Activated CD4-positive, alpha-beta memory T cell treated with anti-CD3 and anti-CD28 coated beads, Interleukin-2, amount 10 ng/mL, durations not matched to agents 7 days and 5 days (primary cell): ENCODE measurements at regions not wholly inside any gene's neighbourhood (a gene's known extent, or its start where the extent isn't known, plus 50 kb on each side); places are given as distances from the start of the nearest gene placed in this dataset.

ENCODE experiments used
- CTCF ChIA-PET: fragments of 350-600 bp; sonication (Branson Sonifier 250); formaldehyde crosslinking; loops from one replicate; lab custom pipeline; 2021; ENCODE audit warnings: antibody characterized with exemption, inconsistent platforms; lab: Charles Lee
- POLR2A ChIA-PET: fragments of 350-600 bp; sonication (Branson Sonifier 250); formaldehyde crosslinking; loops from one replicate; lab custom pipeline; 2021; ENCODE audit warnings: antibody characterized with exemption; lab: Charles Lee
- DNase-seq: peaks from one replicate; pipeline ENCODE4 v3.0.0-alpha.2; 2020
- H3K27ac Mint-ChIP-seq: one replicate; pipeline ENCODE4 v1.8.0; 2021; ENCODE audit warnings: mild to moderate bottlenecking, mixed read lengths
- H3K27me3 Mint-ChIP-seq: one replicate; pipeline ENCODE4 v1.8.0; 2021; ENCODE audit warnings: mixed read lengths
- H3K36me3 Mint-ChIP-seq: one replicate; pipeline ENCODE4 v1.8.0; 2021; ENCODE audit warnings: low read depth, mixed read lengths
- H3K4me1 Mint-ChIP-seq: one replicate; pipeline ENCODE4 v1.8.0; 2021; ENCODE audit warnings: mixed read lengths
- H3K4me3 Mint-ChIP-seq: one replicate; pipeline ENCODE4 v1.8.0; 2021; ENCODE audit warnings: mild to moderate bottlenecking, mixed read lengths
- H3K9me3 Mint-ChIP-seq: one replicate; pipeline ENCODE4 v1.8.0; 2021; ENCODE audit warnings: mixed read lengths

DNA sequence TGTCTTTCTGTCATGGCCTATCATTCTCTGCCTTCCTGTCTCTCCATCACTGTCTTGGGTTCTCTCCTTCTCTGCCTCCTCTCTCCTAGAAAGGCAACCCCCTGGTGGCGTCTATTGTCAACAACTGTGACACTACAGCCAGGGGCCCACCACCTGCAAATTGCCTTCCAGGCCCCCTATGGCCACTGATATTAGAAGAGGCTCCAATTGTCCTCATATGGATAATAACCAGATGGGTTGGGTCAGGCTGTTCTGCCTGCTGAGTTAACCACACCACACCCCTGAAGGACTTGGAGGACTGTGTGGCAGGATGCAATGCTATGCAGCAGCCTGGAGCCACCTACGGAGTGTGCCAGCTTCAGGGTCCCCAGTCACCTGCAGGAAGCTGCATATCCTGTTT, 665.0 kb downstream of the NTRK3 start:
- POLR2A ChIA-PET, result no interaction called here
- Mint-ChIP-seq H3K4me3 (no peak overlapping the region), H3K27ac (no peak overlapping the region), H3K9me3 (peaks cover 2% of the 10 kb centered on the region), H3K27me3 (no peaks in the 10 kb centered on the region), H3K4me1 (peaks cover 8% of the 10 kb centered on the region), H3K36me3 (no peaks in the 10 kb centered on the region)
- CTCF ChIA-PET, result no interaction called here
- DNase-seq, result no peak

DNA sequence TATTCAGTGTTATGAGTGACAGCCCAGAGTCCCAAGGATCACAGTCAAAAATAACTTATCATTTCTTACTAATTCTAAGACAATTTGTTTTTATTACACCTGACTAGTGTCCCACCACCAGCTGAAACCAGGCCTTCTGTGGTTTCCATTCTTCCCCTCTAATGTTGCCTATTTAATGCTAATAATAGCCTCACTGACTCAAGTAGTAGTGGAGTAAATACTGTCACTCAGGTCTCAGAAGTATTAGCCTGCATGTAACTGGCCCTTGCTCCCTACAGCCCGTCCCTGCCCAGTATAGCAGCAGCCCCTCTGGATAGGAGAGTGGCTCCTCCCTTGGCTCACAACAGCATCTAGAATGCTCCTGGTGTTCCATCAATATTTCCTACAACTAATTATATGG, 665.5 kb downstream of the NTRK3 start:
- peaks cover 8% of the 10 kb centered on the region for H3K4me1 Mint-ChIP-seq
- no peaks in the 10 kb centered on the region for H3K36me3 Mint-ChIP-seq
- H3K27me3 Mint-ChIP-seq, result no peaks in the 10 kb centered on the region
- H3K27ac Mint-ChIP-seq, result no peak overlapping the region
- DNase-seq, result no peak
- ChIA-PET CTCF (no interaction called here), POLR2A (no interaction called here)
- H3K9me3 Mint-ChIP-seq, result peaks cover 2% of the 10 kb centered on the region
- no peak overlapping the region for H3K4me3 Mint-ChIP-seq

DNA sequence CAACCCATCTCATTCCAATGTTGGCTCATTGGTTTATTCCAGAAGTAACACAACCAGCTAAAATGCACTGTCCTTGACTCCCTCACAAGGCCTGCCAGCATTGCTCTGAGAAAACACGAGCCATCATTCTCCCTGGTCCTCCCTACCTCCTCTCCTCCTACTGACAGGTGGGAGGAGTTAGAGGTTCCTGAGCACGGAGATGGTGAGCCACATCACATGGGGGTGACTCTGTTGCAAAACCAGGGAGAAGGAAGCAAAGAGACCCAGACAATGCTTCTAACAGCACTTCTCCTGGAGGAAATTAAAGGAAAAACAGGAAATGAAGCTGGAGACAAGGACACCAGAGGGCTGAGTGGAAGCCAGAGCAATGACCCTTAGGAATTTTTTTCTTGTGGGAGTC, 667.4 kb downstream of the NTRK3 start:
- no peak for DNase-seq
- H3K27ac Mint-ChIP-seq, result no peak overlapping the region
- H3K4me1 Mint-ChIP-seq, result peaks cover 2% of the 10 kb centered on the region
- no peaks in the 10 kb centered on the region for H3K27me3 Mint-ChIP-seq
- no peaks in the 10 kb centered on the region for H3K36me3 Mint-ChIP-seq
- peaks cover 2% of the 10 kb centered on the region for H3K9me3 Mint-ChIP-seq
- POLR2A ChIA-PET, result no interaction called here
- CTCF ChIA-PET, result no interaction called here
- no peak overlapping the region for H3K4me3 Mint-ChIP-seq

DNA sequence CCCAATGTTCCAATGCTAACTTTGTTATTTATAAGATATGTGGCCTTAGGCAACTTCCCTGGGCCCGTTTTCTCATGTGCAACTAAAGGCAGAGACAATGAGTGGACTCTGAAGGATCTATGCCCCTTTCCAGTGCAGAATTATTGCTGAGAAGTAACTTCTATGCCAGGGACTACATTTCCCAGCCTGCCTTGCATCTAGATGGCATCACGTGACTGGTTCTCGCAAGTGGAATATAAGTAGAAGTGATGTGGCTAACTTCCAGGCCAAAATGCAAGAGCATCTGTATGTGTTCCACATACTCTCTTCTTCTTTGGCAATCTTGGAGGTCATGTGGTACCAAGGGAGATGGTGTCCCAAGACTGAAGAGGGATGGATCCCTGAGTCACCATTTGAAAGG, 674.4 kb downstream of the NTRK3 start:
- no peaks in the 10 kb centered on the region for H3K36me3 Mint-ChIP-seq
- H3K9me3 Mint-ChIP-seq, result no peaks in the 10 kb centered on the region
- no peaks in the 10 kb centered on the region for H3K4me1 Mint-ChIP-seq
- H3K27ac Mint-ChIP-seq, result no peak overlapping the region
- H3K27me3 Mint-ChIP-seq, result no peaks in the 10 kb centered on the region
- H3K4me3 Mint-ChIP-seq, result no peak overlapping the region
- POLR2A ChIA-PET, result no interaction called here
- DNase-seq, result no peak
- CTCF ChIA-PET, result no interaction called here

DNA sequence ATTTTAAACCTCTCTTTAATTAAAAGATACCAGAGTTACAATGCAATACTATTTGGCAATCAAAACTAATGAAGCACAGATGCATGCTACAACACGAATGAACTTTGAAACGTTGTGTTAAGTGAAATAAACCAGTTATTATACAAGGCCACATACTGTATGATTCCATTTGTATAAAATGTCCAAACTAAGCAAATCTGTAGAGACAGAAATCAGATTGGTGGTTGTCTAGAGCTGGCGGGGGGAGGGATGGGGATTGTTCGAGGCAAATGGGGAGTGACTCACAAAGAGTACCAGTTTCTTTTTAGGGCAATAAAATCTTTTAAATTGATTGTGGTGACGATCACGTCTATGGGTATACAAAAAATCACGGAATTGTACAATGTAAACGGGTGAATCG, 677.0 kb downstream of the NTRK3 start:
- no peaks in the 10 kb centered on the region for H3K9me3 Mint-ChIP-seq
- H3K36me3 Mint-ChIP-seq, result no peaks in the 10 kb centered on the region
- ChIA-PET POLR2A (no interaction called here), CTCF (no interaction called here)
- H3K27me3 Mint-ChIP-seq, result no peaks in the 10 kb centered on the region
- no peaks in the 10 kb centered on the region for H3K4me1 Mint-ChIP-seq
- no peak for DNase-seq
- H3K4me3 Mint-ChIP-seq, result no peak overlapping the region
- H3K27ac Mint-ChIP-seq, result no peak overlapping the region

DNA sequence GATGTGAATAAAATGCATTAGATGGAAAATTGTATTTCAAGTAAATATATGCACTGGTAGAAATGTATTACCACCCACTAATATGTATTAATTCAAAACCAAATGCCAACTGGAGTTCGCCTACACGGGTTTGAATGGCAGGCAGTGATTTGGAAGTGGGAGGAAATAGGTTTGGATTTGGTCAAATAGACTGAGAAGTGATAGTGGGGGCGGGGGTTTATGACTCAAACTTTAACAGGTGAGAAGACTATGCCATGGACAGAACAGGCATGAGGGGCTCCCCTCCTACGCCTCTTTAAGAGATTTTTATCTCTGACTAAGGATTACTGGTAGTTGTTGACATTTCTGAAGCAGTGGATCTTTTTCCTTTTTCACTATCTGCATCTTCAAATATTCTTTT, 677.8 kb downstream of the NTRK3 start:
- CTCF ChIA-PET, result no interaction called here
- no peaks in the 10 kb centered on the region for H3K27me3 Mint-ChIP-seq
- H3K36me3 Mint-ChIP-seq, result no peaks in the 10 kb centered on the region
- no peak overlapping the region for H3K27ac Mint-ChIP-seq
- no peak for DNase-seq
- no peak overlapping the region for H3K4me3 Mint-ChIP-seq
- POLR2A ChIA-PET, result no interaction called here
- H3K4me1 Mint-ChIP-seq, result no peaks in the 10 kb centered on the region
- H3K9me3 Mint-ChIP-seq, result no peaks in the 10 kb centered on the region

DNA sequence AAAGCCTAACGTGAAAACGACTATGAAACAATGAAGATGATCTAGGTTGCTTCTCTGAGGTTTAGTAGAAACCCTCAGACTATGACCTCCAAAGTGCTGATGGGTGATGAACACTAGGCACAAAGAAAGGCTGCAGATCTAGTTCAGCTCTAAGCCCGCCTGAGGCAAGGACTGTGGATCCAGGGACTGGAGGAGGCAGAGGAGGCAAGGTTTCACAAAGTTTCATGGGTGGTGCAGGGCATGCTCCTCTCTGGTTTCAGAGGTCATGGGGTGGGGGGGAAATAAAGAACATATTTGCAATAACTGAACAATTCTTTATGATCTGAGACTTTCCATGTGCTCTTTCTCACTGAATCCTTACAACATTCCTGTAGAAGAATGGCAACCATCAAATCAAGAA, 679.2 kb downstream of the NTRK3 start:
- H3K36me3 Mint-ChIP-seq, result no peaks in the 10 kb centered on the region
- POLR2A ChIA-PET, result no interaction called here
- H3K27ac Mint-ChIP-seq, result no peak overlapping the region
- no peaks in the 10 kb centered on the region for H3K27me3 Mint-ChIP-seq
- H3K4me1 Mint-ChIP-seq, result no peaks in the 10 kb centered on the region
- H3K9me3 Mint-ChIP-seq, result no peaks in the 10 kb centered on the region
- no peak overlapping the region for H3K4me3 Mint-ChIP-seq
- CTCF ChIA-PET, result no interaction called here
- DNase-seq, result no peak

DNA sequence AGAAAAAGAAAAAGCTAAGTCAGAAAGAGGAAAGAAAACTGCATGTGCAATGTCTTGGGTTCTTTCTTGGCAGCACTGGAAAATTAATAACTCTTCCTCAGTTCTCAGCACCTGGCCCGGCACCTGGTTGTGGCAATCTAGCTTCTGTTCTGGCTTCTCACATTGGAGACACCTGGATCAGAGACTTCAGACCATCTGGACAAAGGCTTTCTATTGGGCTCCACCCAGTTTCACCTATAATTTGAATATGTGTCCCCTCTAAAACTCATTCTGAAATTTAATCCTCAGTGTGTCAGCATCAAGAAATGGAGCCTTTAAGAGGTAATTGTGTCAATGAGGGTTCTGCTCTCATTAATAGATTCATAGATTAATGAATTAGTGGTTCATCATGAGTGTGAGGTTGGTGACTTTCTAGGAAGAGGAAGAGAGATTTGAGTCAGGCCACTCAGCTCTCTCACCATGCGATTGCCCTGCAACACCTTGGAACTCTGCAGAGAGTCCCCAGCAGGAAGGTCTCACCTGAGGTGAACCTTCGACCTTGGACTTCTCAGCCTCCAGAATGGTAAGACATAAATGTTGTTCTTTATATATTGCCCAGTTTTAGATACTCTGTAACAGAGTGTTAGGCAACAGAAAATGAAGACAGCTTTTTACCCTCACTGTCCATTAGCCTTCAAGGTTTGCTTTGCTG, 679.9 kb downstream of the NTRK3 start:
- Mint-ChIP-seq H3K27ac (no peak overlapping the region), H3K36me3 (no peaks in the 10 kb centered on the region), H3K4me3 (no peak overlapping the region), H3K27me3 (no peaks in the 10 kb centered on the region), H3K4me1 (no peaks in the 10 kb centered on the region), H3K9me3 (no peaks in the 10 kb centered on the region)
- DNase-seq, result no peak
- CTCF ChIA-PET, result no interaction called here
- POLR2A ChIA-PET, result no interaction called here

DNA sequence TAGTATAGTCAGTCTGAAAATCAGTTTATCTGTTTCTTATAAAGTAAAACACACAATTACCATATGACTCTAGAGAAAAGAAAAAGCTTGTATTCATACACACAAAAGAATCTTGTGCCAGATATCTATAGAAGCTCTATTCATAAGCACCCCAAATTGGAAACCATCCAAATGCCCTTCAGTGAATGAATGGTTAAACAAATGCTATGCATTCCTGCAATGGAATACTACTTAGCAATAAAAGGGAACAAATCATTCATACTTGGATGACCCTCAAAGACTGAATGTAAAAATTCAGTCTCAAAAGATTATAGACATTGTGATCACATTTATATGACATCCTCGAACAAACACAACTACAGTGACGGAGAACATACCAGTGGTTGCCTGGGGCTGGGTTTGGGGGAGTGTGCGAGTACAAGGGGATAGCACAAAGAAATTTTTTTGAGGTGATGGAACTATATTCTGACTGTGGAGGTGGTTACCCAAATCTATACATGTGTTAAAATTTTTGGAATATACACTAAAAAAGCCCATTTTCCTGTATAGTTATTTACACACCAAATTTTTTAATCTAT, 680.6 kb downstream of the NTRK3 start:
- Mint-ChIP-seq H3K9me3 (no peaks in the 10 kb centered on the region), H3K4me3 (no peak overlapping the region), H3K27ac (no peak overlapping the region), H3K4me1 (no peaks in the 10 kb centered on the region), H3K27me3 (no peaks in the 10 kb centered on the region), H3K36me3 (no peaks in the 10 kb centered on the region)
- DNase-seq, result no peak
- ChIA-PET POLR2A (no interaction called here), CTCF (no interaction called here)

DNA sequence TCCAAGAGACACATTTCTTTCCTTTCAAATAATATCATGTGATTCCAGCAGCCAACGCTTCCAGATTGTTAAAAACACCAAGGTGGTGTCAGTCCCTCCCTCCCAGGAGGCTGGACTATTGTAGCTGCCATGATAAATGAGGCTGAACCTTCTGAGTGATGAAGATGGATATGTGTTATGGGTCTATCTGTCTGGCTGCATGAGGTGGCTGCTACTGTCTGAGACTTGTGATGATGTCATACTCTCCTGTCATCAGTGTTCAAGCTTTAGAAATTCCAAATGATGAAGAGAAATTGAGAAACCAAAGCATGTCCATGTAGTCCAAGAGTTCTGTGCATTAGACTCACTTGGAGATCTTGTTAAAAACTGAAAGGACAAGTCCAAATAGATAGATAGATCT, 683.0 kb downstream of the NTRK3 start:
- ChIA-PET CTCF (no interaction called here), POLR2A (no interaction called here)
- H3K36me3 Mint-ChIP-seq, result no peaks in the 10 kb centered on the region
- H3K27ac Mint-ChIP-seq, result no peak overlapping the region
- peaks cover 4% of the 10 kb centered on the region for H3K4me1 Mint-ChIP-seq
- H3K27me3 Mint-ChIP-seq, result no peaks in the 10 kb centered on the region
- no peaks in the 10 kb centered on the region for H3K9me3 Mint-ChIP-seq
- no peak overlapping the region for H3K4me3 Mint-ChIP-seq
- no peak for DNase-seq

DNA sequence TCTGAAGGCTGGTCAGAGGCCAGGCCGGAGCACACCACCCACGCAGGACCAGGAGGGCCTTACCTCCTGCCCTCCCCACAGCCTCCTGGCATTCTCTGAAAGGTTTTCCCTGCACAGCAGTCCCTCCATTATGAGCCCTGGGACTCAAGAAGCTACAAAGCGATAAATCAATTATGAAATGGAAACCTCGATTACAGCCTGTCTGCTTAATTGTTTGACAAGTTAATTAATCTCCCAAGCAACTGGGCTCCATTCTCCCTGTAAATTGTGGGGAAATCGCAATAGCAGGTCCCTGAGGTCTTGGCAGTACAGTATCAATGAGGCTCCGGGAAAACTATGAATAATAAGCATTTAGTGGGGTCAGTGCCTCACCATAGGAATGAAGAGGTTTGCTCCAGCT, 683.5 kb downstream of the NTRK3 start:
- Mint-ChIP-seq H3K9me3 (no peaks in the 10 kb centered on the region), H3K4me3 (no peak overlapping the region), H3K36me3 (no peaks in the 10 kb centered on the region), H3K27me3 (no peaks in the 10 kb centered on the region), H3K4me1 (peaks cover 4% of the 10 kb centered on the region), H3K27ac (no peak overlapping the region)
- ChIA-PET CTCF (no interaction called here), POLR2A (no interaction called here)
- no peak for DNase-seq

DNA sequence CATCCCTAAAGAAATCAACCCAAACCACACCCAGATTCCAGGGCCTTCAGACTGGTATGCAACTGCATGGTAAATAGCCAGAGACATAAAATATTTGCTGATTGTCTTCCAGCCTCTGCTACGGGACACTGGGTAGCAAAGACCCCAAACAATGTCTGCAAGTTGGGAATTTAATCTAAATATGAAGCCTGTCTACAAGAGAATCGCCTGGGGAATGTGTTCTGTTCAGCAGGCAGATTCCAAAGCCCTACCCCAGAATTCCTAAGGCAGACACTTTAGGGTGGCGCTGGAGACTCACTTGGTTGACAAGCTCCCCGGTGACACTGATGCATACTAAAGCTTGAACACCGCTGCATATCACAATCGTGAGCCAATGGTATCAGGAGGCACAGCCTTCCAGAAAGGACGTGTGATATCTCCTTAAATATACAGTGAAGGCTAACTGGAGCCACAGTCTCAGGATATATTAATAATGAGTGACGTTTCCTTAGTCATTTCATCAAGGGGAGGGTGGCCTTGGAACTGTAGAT, 684.1 kb downstream of the NTRK3 start:
- Mint-ChIP-seq H3K36me3 (no peaks in the 10 kb centered on the region), H3K9me3 (no peaks in the 10 kb centered on the region), H3K4me3 (no peak overlapping the region), H3K27me3 (no peaks in the 10 kb centered on the region), H3K4me1 (peaks cover 4% of the 10 kb centered on the region), H3K27ac (no peak overlapping the region)
- no peak for DNase-seq
- ChIA-PET POLR2A (no interaction called here), CTCF (no interaction called here)

DNA sequence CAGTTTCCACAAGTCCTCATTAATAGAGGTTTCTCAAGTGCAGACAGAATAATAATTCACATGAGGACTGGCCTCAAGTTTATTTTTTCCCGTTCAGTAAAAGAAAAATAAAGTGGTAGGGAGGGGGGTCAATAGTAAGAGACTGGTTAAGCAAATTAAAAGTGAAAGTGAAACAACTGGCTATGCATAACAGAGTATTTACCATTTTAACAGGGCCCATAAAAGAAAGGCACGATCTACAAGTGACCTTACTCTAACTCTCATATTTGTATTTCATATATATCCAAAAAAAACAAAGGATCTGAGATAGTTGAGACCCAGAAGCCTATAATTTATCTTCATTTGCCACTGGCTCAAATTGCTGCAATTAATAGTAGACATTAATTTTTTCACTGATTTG, 686.3 kb downstream of the NTRK3 start:
- H3K4me3 Mint-ChIP-seq, result no peak overlapping the region
- H3K9me3 Mint-ChIP-seq, result no peaks in the 10 kb centered on the region
- DNase-seq, result no peak
- POLR2A ChIA-PET, result interaction anchor here (1.0 kb wide), 1 partner anchor 13 kb away, joined by 3 read pairs; no protein-coding TSS in a partner anchor
- peaks cover 4% of the 10 kb centered on the region for H3K4me1 Mint-ChIP-seq
- no peaks in the 10 kb centered on the region for H3K27me3 Mint-ChIP-seq
- CTCF ChIA-PET, result no interaction called here
- no peak overlapping the region for H3K27ac Mint-ChIP-seq
- no peaks in the 10 kb centered on the region for H3K36me3 Mint-ChIP-seq

DNA sequence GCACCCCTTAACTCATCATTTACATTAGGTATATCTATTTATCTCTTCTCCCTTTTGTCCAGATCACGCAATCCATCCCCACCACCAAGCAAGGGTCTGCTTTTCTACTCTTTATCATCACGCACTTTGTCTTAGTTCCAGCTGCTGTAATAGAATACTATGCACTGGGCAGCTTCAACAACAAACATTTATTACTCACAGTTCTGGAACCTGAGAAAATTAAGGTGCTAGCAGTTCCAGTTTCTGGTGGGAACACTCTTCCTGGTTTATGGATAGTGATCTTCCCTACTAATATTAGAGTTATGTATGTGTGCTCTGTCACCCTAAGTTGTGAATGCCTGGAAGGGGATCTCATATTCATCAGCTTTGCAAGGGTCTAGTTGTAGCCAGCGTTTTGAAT, 687.0 kb downstream of the NTRK3 start:
- no peak for DNase-seq
- Mint-ChIP-seq H3K9me3 (no peaks in the 10 kb centered on the region), H3K4me1 (peaks cover 4% of the 10 kb centered on the region), H3K27ac (no peak overlapping the region), H3K4me3 (no peak overlapping the region), H3K27me3 (no peaks in the 10 kb centered on the region), H3K36me3 (no peaks in the 10 kb centered on the region)
- ChIA-PET POLR2A (interaction anchor here (1.0 kb wide), 1 partner anchor 12 kb away, joined by 3 read pairs; no protein-coding TSS in a partner anchor), CTCF (no interaction called here)
